ENCODE measurements at regions not wholly inside any gene's neighbourhood (a gene's known extent, or its start where the extent isn't known, plus 50 kb on each side); places are given as distances from the start of the nearest gene placed in this dataset.
"Not testable (repeated sequence)": the region's sequence is repeated elsewhere in the genome, so short reads cannot be mapped to it uniquely, and the experiment has no call there.

- DNase-seq (ENCODE audit: low spot score) = no peak
- no peak for FAIRE-seq
Observed at GRCh38 chr11:23924226-23924625, 572.6 kb upstream of the LUZP2 start.

DNA sequence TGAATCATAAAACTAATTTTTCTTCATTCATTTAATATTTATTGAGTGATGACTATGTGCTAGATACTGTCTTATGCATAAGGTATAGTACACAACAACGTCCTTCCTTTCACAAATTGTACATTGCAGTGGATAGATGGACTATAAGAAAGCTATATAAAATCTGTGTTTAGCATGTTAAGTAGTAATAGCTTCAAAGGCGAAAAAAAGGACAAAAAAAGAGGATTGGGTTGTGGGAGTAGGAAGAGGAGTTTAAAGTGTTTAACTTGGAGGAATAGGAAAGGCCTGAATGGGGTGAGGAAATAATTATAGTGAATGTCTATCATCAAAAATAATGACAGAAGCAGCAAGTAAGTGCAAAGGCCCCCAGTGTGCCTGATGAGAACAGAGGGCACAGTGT lies 565.4 kb upstream of the LUZP2 start:
- FAIRE-seq = no peak

GRCh38 chr11:23932485-23932898 lies 564.4 kb upstream of the LUZP2 start:
- DNase-seq (ENCODE audit: low spot score) (no peak), FAIRE-seq (no peak)

More for the DNA sequence above, 565.4 kb upstream of the LUZP2 start:
- DNase-seq (ENCODE audit: low spot score) = no peak

- no peak for FAIRE-seq
Observed at GRCh38 chr11:23933721-23934120, 563.1 kb upstream of the LUZP2 start.

DNA sequence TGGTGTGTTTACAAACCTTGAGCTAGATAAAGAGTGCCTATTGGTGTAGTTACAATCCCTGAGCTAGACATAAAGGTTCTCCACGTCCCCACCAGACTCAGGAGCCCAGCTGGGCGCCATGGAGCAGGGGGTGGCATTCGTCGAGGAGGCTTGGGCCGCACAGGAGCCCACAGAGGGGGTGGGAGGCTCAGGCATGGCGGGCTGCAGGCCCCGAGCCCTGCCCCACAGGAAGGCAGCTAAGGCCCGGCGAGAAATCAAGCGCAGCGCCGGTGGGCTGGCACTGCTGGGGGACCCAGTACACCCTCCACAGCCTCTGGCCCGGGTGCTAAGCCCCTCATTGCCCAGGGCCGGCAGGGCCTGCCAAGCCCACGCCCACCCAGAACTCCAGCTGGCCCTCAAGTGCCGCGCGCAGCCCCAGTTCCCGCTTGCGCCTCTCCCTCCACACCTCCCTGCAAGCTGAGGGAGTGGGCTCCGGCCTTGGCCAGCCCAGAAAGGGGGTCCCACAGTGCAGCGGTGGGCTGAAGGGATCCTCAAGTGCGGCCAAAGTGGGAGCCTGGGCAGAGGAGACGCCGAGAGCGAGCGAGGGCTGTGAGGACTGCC lies 562.1 kb upstream of the LUZP2 start:
- FAIRE-seq; DNase-seq (ENCODE audit: low spot score): not testable (repeated sequence)

More at GRCh38 chr11:23933721-23934120, 563.1 kb upstream of the LUZP2 start:
- DNase-seq (ENCODE audit: low spot score) = no peak

DNA sequence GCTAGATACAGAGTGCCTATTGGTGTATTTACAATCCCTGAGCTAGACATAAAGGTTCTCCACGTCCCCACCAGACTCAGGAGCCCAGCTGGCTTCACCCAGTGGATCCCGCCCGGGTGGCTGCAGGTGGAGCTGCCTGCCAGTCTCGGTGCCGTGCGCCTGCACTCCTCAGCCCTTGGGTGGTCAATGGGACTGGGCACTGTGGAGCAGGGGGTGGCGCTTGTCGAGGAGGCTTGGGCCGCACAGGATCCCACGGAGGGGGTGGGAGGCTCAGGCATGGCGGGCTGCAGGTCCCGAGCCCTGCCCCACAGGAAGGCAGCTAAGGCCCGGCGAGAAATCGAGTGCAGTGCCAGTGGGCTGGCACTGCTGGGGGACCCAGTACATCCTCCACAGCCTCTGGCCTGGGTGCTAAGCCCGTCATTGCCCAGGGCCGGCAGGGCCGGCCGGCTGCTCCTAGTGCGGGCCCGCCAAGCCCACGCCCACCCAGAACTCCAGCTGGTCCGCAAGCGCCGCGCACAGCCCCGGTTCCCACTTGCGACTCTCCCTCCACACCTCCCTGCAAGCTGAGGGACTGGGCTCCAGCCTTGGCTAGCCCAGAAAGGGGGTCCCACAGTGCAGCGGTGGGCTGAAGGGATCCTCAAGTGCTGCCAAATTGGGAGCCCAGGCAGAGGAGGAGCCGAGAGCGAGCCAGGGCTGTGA lies 554.6 kb upstream of the LUZP2 start:
- FAIRE-seq = not testable (repeated sequence)

DNA sequence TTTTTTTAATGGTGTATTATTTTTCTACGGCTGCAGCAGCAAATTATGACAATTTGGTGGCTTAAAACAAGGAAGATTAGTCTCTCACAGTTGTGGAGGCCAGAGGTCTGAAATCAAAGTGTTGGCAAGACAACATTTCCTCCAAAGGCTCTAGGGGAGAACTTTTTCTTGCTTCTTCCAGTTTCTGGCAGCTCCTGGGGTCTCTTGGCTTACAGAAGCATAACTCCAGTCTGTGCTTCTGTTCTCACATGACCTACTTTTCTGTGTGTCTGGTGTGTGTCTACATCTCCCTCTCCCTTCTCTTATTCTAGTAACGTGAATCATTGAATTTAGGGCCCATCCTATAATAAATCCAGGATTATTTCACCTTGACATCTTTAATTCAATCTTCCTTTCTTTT lies 551.9 kb upstream of the LUZP2 start:
- FAIRE-seq = no peak
- no peak for DNase-seq (ENCODE audit: low spot score)

More for the DNA sequence above, 554.6 kb upstream of the LUZP2 start:
- DNase-seq (ENCODE audit: low spot score) = not testable (repeated sequence)

- DNase-seq (ENCODE audit: low spot score) = no peak
- FAIRE-seq = no peak
Observed at GRCh38 chr11:23947883-23948282, 549.0 kb upstream of the LUZP2 start.

- DNase-seq (ENCODE audit: low spot score) = no peak
- no peak for FAIRE-seq
Observed at GRCh38 chr11:23948851-23949250, 548.0 kb upstream of the LUZP2 start.

DNA sequence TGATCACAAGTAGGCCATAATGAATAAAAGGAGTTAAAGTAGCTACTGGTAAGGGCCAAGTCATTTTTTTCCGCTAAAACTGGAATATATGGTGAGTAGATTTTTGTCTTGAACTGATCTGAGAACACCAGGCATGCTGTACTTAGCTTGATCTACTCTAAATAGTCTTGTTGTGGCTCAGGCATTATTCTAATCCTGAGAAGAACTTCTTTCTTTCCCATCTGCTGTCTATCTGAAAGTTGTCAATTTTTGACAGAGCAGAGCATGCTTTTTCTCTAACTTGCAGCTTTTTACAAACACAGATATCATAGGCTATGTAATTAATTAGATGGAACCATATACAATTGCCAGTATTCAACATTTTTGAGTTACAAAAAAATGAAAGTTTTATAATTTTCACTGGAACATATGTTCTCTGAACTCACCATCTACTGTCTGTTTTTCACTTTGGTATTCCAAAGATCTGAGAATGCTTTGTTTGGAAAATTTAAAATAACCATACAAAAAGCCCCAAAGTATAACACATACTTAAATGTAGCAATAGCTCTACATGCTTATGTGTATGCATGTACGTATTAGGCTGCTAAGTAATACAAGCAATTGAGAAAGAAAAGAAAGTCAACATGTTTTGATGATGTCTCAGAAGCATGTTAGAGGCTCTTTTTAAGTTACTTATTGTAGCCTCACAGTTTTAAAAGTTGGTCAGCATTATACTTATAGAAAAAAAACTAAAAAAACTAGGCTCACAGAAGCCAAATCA lies 542.7 kb upstream of the LUZP2 start:
- DNase-seq (ENCODE audit: low spot score) (no peak), FAIRE-seq (no peak)

- FAIRE-seq (no peak), DNase-seq (ENCODE audit: low spot score) (no peak)
Observed at GRCh38 chr11:23954730-23955129, 542.1 kb upstream of the LUZP2 start.

- DNase-seq (ENCODE audit: low spot score) (no peak), FAIRE-seq (no peak)
Observed at GRCh38 chr11:23956586-23956985, 540.3 kb upstream of the LUZP2 start.

GRCh38 chr11:23957314-23957713 lies 539.5 kb upstream of the LUZP2 start:
- FAIRE-seq (no peak), DNase-seq (ENCODE audit: low spot score) (no peak)

DNA sequence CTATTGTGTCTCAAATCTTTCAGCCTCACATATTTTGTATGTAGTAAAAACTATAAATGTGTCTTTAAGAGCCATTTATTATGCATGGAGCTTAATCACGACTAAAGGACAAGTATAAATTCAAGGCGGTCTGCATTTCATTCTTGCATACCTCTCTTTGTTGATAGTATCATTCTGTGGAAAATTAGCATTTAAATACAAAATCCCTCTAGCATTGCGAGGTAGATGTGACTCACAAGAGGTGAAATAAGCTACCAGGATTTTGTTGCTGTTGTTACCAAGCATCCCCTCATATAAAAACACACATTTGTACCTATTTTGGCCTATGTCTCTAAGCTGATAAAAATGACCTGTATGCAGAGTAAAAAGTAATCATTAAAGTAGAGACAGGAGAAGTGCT lies 537.4 kb upstream of the LUZP2 start:
- DNase-seq (ENCODE audit: low spot score) = no peak
- FAIRE-seq = no peak

GRCh38 chr11:23961503-23962338 lies 535.1 kb upstream of the LUZP2 start:
- DNase-seq (ENCODE audit: low spot score) (no peak), FAIRE-seq (no peak)

GRCh38 chr11:23973244-23973643 lies 523.6 kb upstream of the LUZP2 start:
- DNase-seq (ENCODE audit: low spot score) (no peak), FAIRE-seq (no peak)

DNA sequence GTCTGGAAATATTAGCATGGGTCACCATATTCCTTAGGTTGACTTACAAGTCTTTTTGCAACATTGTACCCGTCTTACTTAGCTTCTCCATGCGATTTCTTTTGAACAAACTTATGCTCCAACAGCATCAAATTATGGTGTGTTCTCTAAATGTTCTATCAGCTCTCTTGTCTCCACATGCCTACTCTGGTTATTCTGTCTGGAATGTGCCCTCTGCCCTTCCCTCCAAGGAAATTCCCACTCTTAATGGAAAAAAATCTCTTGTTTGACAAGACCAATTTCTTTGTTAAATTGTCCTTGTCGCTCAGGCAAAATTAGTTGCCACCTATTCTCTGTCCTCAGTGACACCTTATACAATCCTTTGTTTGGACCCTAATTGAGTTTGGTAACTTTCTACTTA lies 522.8 kb upstream of the LUZP2 start:
- FAIRE-seq (no peak), DNase-seq (ENCODE audit: low spot score) (no peak)

DNA sequence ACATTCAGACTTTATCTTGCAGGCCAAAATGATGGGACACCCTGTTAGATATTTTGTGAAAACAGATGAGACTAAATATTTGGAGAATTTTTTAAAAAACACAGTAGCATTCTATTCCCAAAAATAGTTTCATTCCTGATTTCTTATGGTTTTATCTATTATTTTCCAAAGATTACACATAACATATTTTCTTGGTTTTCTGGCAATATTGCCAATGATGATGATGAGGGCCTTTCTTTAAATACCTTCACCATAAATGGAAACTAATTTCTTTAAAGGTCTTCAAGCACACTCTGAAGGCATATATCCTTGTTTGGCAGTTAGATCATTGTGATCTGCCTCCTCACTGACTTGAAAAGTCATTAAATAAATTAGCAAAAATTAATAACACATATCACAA lies 522.3 kb upstream of the LUZP2 start:
- no peak for DNase-seq (ENCODE audit: low spot score)
- FAIRE-seq = no peak

GRCh38 chr11:23976426-23976825 lies 520.4 kb upstream of the LUZP2 start:
- DNase-seq (ENCODE audit: low spot score) = no peak
- no peak for FAIRE-seq

DNA sequence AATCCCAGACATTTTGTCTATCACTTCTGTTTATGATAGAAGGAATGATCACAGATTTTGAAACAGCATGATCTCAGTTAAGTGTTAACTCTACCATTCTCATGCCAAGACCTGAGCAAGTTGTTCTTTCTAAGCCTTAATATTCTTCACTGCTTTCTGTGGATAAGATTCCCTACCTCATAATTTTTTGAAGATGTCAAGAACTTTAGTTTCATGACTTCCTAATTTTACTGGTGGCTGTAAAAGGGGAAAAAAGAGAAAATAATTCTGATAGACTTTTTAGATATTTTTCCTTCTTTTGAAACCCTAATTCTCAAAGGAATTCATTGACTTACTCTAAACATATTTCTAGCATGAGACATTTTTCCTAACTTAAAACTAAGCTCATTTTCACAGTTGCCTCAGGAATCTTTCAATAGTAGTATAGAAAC lies 520.0 kb upstream of the LUZP2 start:
- FAIRE-seq (no peak), DNase-seq (ENCODE audit: low spot score) (no peak)

GRCh38 chr11:23988381-23989006 lies 508.4 kb upstream of the LUZP2 start:
- DNase-seq (ENCODE audit: low spot score) (no peak), FAIRE-seq (no peak)

All from RCC 7860 (cell line).